Astrocyte (in vitro differentiated cells and primary cell): ENCODE measurements at regions not wholly inside any gene's neighbourhood (a gene's known extent, or its start where the extent isn't known, plus 50 kb on each side); places are given as distances from the start of the nearest gene placed in this dataset.

ENCODE experiments used
- DNase-seq: peaks from one replicate; pipeline ENCODE4 v3.0.0-alpha.2; 2010; ENCODE audit warnings: low read depth
- FAIRE-seq: peaks from 2 replicates; lab custom pipeline; 2011; peaks lifted over from hg19 to GRCh38; lab: Jason Lieb, UNC
- H2AFZ ChIP-seq: 2 replicates; pipeline ENCODE4 v1.6.0; 2012; ENCODE audit warnings: low read depth, low read length, inconsistent platforms
- H3K27ac ChIP-seq: 2 replicates; pipeline ENCODE4 v1.5.1; 2011; ENCODE audit warnings: low read depth, low read length, inconsistent platforms
- H3K27me3 ChIP-seq: 2 replicates; pipeline ENCODE4 v1.6.0; 2011; ENCODE audit warnings: low read length, inconsistent platforms; ENCODE audit not compliant: insufficient read depth
- H3K36me3 ChIP-seq: 2 replicates; pipeline ENCODE4 v1.5.1; 2011; ENCODE audit warnings: low read length, inconsistent platforms; ENCODE audit not compliant: insufficient read depth
- H3K4me1 ChIP-seq: 2 replicates; pipeline ENCODE4 v1.5.1; 2011; ENCODE audit warnings: low read length, inconsistent platforms; ENCODE audit not compliant: insufficient read depth
- H3K4me2 ChIP-seq: 2 replicates; pipeline ENCODE4 v1.6.0; 2012; ENCODE audit warnings: low read length, inconsistent platforms
- H3K4me3 ChIP-seq: 2 replicates; pipeline ENCODE4 v1.5.1; 2011; ENCODE audit warnings: low read depth, mild to moderate bottlenecking, low read length, inconsistent platforms; ENCODE audit not compliant: insufficient read depth
- H3K79me2 ChIP-seq: 2 replicates; pipeline ENCODE4 v1.6.0; 2012; ENCODE audit warnings: mild to moderate bottlenecking, low read length, inconsistent platforms; ENCODE audit not compliant: insufficient read depth
- H3K9ac ChIP-seq: 2 replicates; pipeline ENCODE4 v1.6.0; 2012; ENCODE audit warnings: mild to moderate bottlenecking, low read length, inconsistent platforms
- H3K9me3 ChIP-seq: 2 replicates; pipeline ENCODE4 v1.5.1; 2012; ENCODE audit warnings: low read depth, mild to moderate bottlenecking, low read length, inconsistent platforms; ENCODE audit not compliant: insufficient read depth
- H4K20me1 ChIP-seq: 2 replicates; pipeline ENCODE4 v1.6.0; 2012; ENCODE audit warnings: low read length, inconsistent platforms; ENCODE audit not compliant: insufficient read depth
- H3K27ac Mint-ChIP-seq: one replicate; pipeline ENCODE4 v1.8.0; 2021; ENCODE audit warnings: mild to moderate bottlenecking, mixed read lengths; ENCODE audit not compliant: unreplicated experiment
- H3K27me3 Mint-ChIP-seq: one replicate; pipeline ENCODE4 v1.8.0; 2021; ENCODE audit warnings: low read depth, mixed read lengths; ENCODE audit not compliant: unreplicated experiment
- H3K36me3 Mint-ChIP-seq: one replicate; pipeline ENCODE4 v1.8.0; 2021; ENCODE audit warnings: low read depth, mixed read lengths; ENCODE audit not compliant: unreplicated experiment
- H3K4me1 Mint-ChIP-seq: one replicate; pipeline ENCODE4 v1.8.0; 2021; ENCODE audit warnings: low read depth, mixed read lengths; ENCODE audit not compliant: unreplicated experiment
- H3K4me3 Mint-ChIP-seq: one replicate; pipeline ENCODE4 v1.8.0; 2021; ENCODE audit warnings: mild to moderate bottlenecking, moderate library complexity, mixed read lengths; ENCODE audit not compliant: unreplicated experiment
- H3K9me3 Mint-ChIP-seq: one replicate; pipeline ENCODE4 v1.8.0; 2021; ENCODE audit warnings: mild to moderate bottlenecking, mixed read lengths; ENCODE audit not compliant: unreplicated experiment
- CTCF ChIP-seq: IDR thresholded peaks from 2 replicates; pipeline ENCODE4 v1.5.1; 2011; ENCODE audit warnings: low read depth, mild to moderate bottlenecking, inconsistent platforms, low read length, moderate library complexity; ENCODE audit not compliant: insufficient read depth
- EZH2 ChIP-seq: IDR thresholded peaks from 2 replicates; pipeline ENCODE4 v1.6.1; 2012; ENCODE audit warnings: mild to moderate bottlenecking, low read length, inconsistent platforms; ENCODE audit not compliant: insufficient read depth

- Mint-ChIP-seq H3K4me1 (no peaks in the 10 kb centered on the region), H3K4me3 (no peak overlapping the region), H3K27me3 (peaks cover 54% of the 10 kb centered on the region), H3K27ac (no peak overlapping the region), H3K9me3 (peaks cover 6% of the 10 kb centered on the region), H3K36me3 (no peaks in the 10 kb centered on the region)
- Histone ChIP-seq H3K79me2 (no peaks in the 10 kb centered on the region), H3K9ac (no peak overlapping the region), H2AFZ (no peak overlapping the region), H3K4me2 (no peak overlapping the region), H3K27ac (no peak overlapping the region), H3K4me3 (no peak overlapping the region), H3K27me3 (peaks cover 37% of the 10 kb centered on the region), H3K4me1 (no peaks in the 10 kb centered on the region), H3K36me3 (no peaks in the 10 kb centered on the region), H3K9me3 (no peaks in the 10 kb centered on the region), H4K20me1 (no peaks in the 10 kb centered on the region)
- DNase-seq (no peak), FAIRE-seq (no peak)
- TF ChIP-seq EZH2 (no peak), CTCF (no peak)
These were observed 59.8 kb upstream of the SHB start for GRCh38 chr9:38128752-38129270.

DNA sequence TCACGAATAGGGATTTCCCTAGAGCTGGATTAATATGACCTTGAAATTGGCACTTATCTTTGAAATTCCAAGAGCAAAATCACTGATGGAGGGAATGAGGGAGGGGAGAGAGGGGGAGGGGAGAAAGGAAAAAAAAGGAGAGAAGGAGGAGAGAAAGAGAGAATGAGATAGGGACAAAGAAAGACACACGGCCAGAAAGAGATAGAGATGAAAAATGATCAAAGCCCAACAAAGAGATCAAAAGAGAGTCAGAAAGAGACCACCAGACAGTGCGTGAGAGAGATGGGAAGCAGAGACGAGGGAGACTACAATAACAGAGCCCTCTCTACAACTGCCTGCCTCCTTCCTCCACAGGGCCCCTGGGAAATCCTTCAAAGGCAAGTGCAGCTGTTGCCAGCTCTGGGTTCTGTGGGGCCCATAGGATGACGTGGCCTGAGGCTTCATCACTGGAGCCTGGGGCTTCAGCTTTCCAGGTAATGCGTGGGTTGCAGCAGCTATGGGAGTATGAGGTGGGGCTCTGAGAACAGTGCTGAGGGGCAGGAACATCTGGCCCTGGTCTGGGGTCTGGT is 58.3 kb upstream of the SHB start:
- Histone ChIP-seq H4K20me1 (no peaks in the 10 kb centered on the region), H3K4me3 (no peak overlapping the region), H3K4me1 (no peaks in the 10 kb centered on the region), H3K4me2 (no peak overlapping the region), H2AFZ (no peak overlapping the region), H3K27me3 (peaks cover 31% of the 10 kb centered on the region), H3K79me2 (no peaks in the 10 kb centered on the region), H3K9ac (no peak overlapping the region), H3K36me3 (no peaks in the 10 kb centered on the region), H3K9me3 (no peaks in the 10 kb centered on the region), H3K27ac (no peak overlapping the region)
- Mint-ChIP-seq H3K27ac (no peak overlapping the region), H3K27me3 (peaks cover 49% of the 10 kb centered on the region), H3K36me3 (no peaks in the 10 kb centered on the region), H3K9me3 (peaks cover 6% of the 10 kb centered on the region), H3K4me3 (no peak overlapping the region), H3K4me1 (no peaks in the 10 kb centered on the region)
- FAIRE-seq (no peak), DNase-seq (no peak)
- TF ChIP-seq CTCF (no peak), EZH2 (no peak)

DNA sequence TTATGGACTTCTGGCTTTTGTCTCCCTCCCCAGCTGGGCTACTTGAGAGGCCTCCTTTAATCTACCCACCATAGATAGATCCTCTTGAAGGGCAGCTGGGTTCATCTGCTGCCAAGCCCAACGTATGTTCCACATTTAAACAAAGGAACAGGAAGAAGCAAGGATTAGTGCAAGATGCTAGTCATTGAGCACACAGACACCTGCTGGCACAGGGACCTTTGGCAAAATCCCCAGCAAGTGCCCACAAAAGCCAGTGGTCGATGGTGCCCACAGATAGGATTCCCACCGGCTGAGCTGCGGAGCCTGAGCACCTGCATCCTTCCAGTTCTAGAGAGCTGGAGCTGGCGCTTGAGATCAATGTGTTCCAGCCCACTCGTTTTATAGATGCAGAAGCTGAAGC is 57.7 kb upstream of the SHB start:
- TF ChIP-seq EZH2: no peak
- no peak for TF ChIP-seq CTCF
- peaks cover 6% of the 10 kb centered on the region for H3K9me3 Mint-ChIP-seq
- Histone ChIP-seq H4K20me1 (no peaks in the 10 kb centered on the region), H3K4me2 (no peak overlapping the region), H3K9me3 (no peaks in the 10 kb centered on the region), H3K36me3 (no peaks in the 10 kb centered on the region), H3K27me3 (peaks cover 31% of the 10 kb centered on the region), H3K4me3 (no peak overlapping the region), H3K79me2 (no peaks in the 10 kb centered on the region), H2AFZ (no peak overlapping the region), H3K9ac (no peak overlapping the region), H3K4me1 (no peaks in the 10 kb centered on the region), H3K27ac (no peak overlapping the region)
- DNase-seq: no peak
- no peaks in the 10 kb centered on the region for H3K36me3 Mint-ChIP-seq
- no peak for FAIRE-seq
- no peak overlapping the region for H3K27ac Mint-ChIP-seq
- H3K4me1 Mint-ChIP-seq: no peaks in the 10 kb centered on the region
- no peak overlapping the region for H3K4me3 Mint-ChIP-seq
- H3K27me3 Mint-ChIP-seq: peaks cover 44% of the 10 kb centered on the region
